ENCODE measurements at regions not wholly inside any gene's neighbourhood (a gene's known extent, or its start where the extent isn't known, plus 50 kb on each side); places are given as distances from the start of the nearest gene placed in this dataset.

DNA sequence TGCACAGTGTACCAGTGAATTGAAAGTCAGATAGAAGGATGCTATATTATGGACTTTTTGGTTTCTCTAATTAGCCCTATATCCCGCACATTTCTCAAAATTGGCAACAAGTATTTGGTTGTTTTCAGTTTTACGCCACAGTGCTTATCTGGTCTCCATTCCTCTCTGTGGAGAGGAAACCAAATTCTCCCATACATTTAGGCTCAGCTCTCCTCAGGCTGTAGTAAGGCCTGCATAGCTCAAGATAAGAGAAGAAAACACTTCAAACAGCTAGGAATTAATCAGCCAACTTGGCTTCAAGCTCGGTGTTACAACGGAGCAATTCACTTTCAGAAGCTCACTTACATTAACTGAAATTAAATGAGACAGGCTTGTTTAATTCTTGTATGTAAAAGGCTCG lies 263.2 kb downstream of the PDHA2 start:
- H3K9me3 Mint-ChIP-seq: peaks cover 10% of the 10 kb centered on the region
- no peak overlapping the region for H3K27ac Mint-ChIP-seq
- H3K4me1 Mint-ChIP-seq: no peaks in the 10 kb centered on the region
- no peak overlapping the region for H3K4me3 Mint-ChIP-seq
- H3K27me3 Mint-ChIP-seq: no peaks in the 10 kb centered on the region
- H3K36me3 Mint-ChIP-seq: no peaks in the 10 kb centered on the region

DNA sequence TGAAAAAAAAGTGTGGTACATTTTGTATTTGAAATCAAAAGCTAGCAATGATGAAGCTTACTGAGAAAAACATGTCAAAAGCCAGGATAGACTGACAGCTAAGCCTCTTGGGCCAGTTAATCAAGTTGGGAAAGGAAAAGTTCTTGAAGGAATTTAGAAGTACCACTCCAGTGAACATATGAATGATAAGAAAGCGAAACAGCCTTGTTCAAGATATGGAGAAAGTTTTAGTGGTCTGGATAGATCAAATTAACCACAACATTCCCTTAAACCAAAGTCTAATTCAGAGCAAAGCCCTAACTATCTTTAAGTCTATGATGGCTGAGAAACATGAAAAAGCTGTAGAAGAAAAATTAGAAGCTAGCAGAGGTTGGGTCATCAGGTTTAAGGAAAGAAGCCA lies 268.3 kb downstream of the PDHA2 start:
- no peak overlapping the region for H3K4me3 Mint-ChIP-seq
- H3K27me3 Mint-ChIP-seq: no peaks in the 10 kb centered on the region

DNA sequence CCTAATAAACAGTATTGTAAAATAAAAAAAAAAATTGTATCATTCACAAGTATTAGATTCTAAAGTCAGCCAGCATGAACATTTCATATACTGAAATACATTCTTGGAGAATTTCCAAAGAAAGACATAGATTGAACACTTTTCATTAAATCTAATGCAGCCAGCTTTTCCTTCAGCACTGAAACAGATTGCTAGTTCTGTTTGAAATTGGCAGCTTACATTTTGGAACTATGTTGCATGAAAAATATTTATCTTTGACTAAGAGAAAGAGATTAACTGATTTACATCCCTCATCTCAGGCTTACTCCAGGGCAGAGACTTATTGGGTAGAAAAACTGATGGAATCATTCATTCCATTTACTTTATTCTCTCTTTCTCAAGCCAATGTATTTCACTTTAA lies 272.7 kb downstream of the PDHA2 start:
- Mint-ChIP-seq H3K9me3 (peaks cover 13% of the 10 kb centered on the region), H3K4me3 (no peak overlapping the region), H3K27me3 (no peaks in the 10 kb centered on the region), H3K4me1 (no peaks in the 10 kb centered on the region), H3K36me3 (no peaks in the 10 kb centered on the region), H3K27ac (no peak overlapping the region)

More for the DNA sequence above, 268.3 kb downstream of the PDHA2 start:
- Mint-ChIP-seq H3K27ac (no peak overlapping the region), H3K4me1 (no peaks in the 10 kb centered on the region), H3K36me3 (no peaks in the 10 kb centered on the region), H3K9me3 (peaks cover 13% of the 10 kb centered on the region)

DNA sequence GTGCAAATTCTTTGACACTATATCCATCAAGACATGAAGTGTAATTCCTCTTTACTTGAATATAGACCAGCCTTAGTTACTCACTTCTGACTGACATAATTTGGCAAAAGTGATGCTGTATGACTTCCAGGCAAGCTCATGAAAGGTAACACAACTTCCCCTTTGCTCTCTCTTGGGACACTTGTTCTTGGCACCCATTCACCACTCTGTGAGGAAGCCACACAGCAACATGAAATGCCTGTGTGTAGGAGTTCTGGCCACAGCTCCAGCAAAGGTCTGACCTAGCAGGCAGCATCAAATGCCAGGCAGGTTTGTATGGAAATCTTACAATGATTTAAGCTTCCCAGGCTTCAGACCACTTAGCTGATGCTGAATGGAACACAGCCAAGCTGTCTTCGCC lies 280.3 kb downstream of the PDHA2 start:
- H3K4me3 Mint-ChIP-seq: no peak overlapping the region
- H3K9me3 Mint-ChIP-seq: no peaks in the 10 kb centered on the region
- H3K4me1 Mint-ChIP-seq: no peaks in the 10 kb centered on the region
- no peak overlapping the region for H3K27ac Mint-ChIP-seq
- no peaks in the 10 kb centered on the region for H3K27me3 Mint-ChIP-seq
- no peaks in the 10 kb centered on the region for H3K36me3 Mint-ChIP-seq

DNA sequence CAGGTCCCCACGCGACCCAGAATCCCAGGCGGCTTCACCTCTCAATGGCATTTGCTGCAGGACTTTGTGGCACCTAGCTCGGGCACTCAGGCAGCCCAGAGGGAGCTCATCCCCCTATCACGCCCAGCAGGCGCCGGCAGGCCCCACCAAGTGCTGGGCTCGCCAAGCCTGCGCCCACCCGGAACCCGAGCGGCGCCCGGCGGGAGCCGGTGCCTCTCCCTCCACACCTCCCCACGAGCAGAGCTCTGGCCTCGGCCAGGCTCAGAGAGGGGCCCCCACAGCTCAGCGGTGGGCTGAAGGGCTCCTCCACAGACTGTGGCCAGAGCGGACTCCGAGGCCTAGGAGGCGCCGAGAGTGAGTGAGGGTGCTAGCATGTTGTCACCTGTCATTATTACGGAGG lies 286.3 kb downstream of the PDHA2 start:
- no peaks in the 10 kb centered on the region for H3K4me1 Mint-ChIP-seq
- no peak overlapping the region for H3K27ac Mint-ChIP-seq
- no peak overlapping the region for H3K4me3 Mint-ChIP-seq
- H3K27me3 Mint-ChIP-seq: no peaks in the 10 kb centered on the region
- H3K9me3 Mint-ChIP-seq: no peaks in the 10 kb centered on the region
- no peaks in the 10 kb centered on the region for H3K36me3 Mint-ChIP-seq

DNA sequence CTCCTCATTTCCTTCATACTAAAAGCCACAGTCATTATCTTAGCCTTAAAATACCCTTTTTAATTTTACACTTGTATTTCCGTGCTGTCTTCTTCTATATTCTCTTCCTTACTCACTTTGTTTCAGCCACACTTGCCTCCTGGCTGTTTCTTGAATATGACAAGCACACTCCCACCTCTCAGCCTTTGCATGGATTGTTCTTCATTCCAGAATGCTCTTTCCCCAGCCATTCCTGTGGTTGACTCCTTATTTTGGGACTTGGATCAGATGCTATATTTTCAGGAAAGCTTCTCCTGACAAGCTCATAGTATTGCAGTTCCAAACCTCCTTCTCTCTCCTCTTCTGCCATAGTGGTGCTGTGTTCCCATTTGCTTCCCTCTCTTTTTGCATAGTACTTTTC lies 291.3 kb downstream of the PDHA2 start:
- H3K4me1 Mint-ChIP-seq: no peaks in the 10 kb centered on the region
- H3K4me3 Mint-ChIP-seq: no peak overlapping the region
- no peak overlapping the region for H3K27ac Mint-ChIP-seq
- H3K27me3 Mint-ChIP-seq: no peaks in the 10 kb centered on the region
- no peaks in the 10 kb centered on the region for H3K36me3 Mint-ChIP-seq
- H3K9me3 Mint-ChIP-seq: no peaks in the 10 kb centered on the region

DNA sequence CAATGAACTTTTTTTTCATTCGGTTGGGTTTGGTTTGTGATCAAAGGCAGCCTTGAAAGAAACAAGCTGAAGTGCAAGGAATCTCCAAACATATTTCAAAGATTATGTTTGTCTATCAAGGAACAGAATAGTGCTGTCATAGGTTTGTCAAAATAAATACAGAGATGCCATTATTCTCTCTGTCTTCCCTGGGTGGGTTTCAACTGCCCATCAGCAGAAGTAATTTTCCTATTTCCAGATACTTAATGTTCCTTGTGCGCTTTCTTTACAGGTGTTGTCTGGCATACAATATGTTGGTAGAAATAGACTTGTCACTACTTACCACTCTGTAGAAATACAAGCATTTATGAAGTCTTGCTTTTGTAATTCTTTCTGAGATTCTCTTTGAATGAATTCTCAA lies 294.9 kb downstream of the PDHA2 start:
- H3K36me3 Mint-ChIP-seq: no peaks in the 10 kb centered on the region
- H3K4me1 Mint-ChIP-seq: no peaks in the 10 kb centered on the region
- no peak overlapping the region for H3K4me3 Mint-ChIP-seq
- H3K27ac Mint-ChIP-seq: no peak overlapping the region
- H3K9me3 Mint-ChIP-seq: no peaks in the 10 kb centered on the region
- H3K27me3 Mint-ChIP-seq: no peaks in the 10 kb centered on the region

DNA sequence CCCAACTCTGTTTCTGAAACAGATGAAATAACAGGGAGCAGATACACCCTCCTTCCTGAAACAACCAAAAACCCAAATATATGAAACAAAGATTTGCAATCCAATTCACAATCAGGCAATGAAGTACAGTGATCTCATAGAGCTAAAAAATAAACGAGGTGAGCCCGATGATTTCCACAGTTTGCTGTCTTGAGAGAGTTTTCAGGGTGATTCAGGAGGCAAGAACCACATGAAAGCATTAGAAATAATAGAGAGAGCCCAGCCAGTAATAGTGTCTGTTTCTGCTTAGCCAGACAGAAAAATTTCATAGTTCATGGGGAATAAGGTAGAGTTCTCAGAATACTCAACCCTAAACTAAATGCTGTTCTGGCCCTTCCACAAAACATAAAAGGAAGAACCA lies 296.2 kb downstream of the PDHA2 start:
- Mint-ChIP-seq H3K4me1 (no peaks in the 10 kb centered on the region), H3K4me3 (no peak overlapping the region), H3K9me3 (no peaks in the 10 kb centered on the region), H3K27ac (no peak overlapping the region), H3K27me3 (no peaks in the 10 kb centered on the region), H3K36me3 (no peaks in the 10 kb centered on the region)

DNA sequence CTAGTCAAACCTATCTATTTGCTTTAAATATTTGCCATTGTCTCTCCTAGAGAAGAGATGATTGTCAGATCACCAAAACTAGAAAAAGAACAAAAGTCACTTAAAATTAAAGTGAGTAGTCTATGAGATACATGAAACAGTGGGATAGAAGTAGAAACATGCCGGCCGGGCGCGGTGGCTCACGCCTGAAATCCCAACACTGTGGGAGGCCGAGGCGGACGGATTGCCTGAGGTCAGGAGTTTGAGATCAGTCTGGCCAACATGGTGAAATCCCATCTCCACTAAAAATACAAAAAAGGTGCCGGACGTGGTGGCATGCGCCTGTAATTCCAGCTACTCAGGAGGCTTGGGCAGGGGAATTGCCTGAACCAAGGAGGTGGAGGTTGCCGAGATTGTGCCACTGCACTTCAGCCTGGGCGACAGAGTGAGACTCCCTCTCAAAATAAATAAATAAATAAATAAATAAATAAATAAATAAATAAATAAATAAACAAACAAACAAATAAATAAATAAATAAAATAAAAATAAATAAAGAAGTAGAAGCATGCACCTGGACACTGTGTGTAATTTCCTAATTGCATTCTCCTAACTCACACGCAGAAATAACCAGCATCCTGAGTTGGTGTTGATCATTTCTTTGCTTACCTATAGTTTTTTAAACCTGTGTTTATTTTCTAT lies 299.5 kb downstream of the PDHA2 start:
- Mint-ChIP-seq H3K27ac (no peak overlapping the region), H3K9me3 (no peaks in the 10 kb centered on the region), H3K4me1 (no peaks in the 10 kb centered on the region), H3K27me3 (no peaks in the 10 kb centered on the region), H3K36me3 (no peaks in the 10 kb centered on the region), H3K4me3 (no peak overlapping the region)

DNA sequence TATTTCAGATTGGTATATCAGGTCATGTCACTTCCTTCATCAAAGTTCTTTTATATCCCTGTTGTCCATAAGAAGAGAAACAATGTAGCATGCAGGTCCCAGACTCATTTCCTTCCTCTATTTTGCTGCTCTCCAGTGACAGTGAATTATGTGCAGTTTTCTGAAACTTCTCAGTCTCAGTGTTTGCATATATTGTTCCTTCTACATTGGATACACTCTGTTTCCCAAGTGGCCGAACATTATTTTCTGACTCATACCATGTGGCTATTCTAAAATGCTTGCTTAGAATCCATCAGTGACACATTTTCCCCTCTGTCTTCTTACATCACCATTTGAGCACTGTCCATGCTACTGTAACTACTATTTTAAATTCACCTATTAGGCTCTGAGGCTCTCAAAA lies 305.7 kb downstream of the PDHA2 start:
- H3K36me3 Mint-ChIP-seq: no peaks in the 10 kb centered on the region
- no peaks in the 10 kb centered on the region for H3K9me3 Mint-ChIP-seq
- H3K27ac Mint-ChIP-seq: no peak overlapping the region
- no peak overlapping the region for H3K4me3 Mint-ChIP-seq
- H3K27me3 Mint-ChIP-seq: no peaks in the 10 kb centered on the region
- H3K4me1 Mint-ChIP-seq: no peaks in the 10 kb centered on the region

DNA sequence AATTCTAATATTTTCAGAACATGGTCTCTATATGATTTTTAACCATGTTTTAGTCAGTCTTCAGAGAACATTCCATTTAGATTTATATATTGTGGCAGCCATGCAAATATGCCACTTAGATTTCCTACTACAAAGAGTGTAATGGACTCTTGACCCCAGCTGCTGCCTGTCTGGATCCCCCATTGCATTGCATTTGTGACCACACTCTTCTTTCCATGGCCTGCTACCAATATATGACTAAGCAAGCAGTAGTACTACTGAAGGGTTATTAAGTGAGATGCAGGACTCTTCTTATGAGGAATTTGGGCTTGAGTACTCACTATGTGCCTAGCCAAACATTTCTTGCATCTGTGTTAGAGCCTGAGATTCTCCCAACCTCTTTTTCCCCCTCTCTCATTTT lies 306.8 kb downstream of the PDHA2 start:
- Mint-ChIP-seq H3K9me3 (no peaks in the 10 kb centered on the region), H3K27ac (no peak overlapping the region), H3K27me3 (no peaks in the 10 kb centered on the region), H3K4me1 (no peaks in the 10 kb centered on the region), H3K4me3 (no peak overlapping the region), H3K36me3 (no peaks in the 10 kb centered on the region)

DNA sequence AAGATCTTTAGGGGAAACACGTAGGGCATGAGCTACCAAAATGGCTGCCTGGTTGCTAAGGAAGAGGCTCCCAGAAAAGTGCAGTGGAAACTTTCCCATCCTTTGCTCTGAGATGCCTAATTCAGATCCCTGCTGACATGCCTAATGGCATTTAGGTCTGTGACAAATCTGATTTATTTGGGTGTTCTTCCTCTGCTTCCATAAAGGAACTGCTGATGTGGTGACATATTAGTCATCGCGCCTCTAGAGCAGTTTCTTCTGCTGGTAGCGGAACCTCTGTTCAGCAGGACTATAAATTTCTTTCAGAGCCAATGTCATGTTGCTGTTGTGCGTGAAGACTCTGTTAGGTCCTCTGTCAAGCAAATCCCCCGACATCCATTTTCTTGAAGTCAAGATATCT lies 310.0 kb downstream of the PDHA2 start:
- Mint-ChIP-seq H3K4me3 (no peak overlapping the region), H3K9me3 (peaks cover 4% of the 10 kb centered on the region), H3K27ac (no peak overlapping the region), H3K4me1 (no peaks in the 10 kb centered on the region), H3K27me3 (no peaks in the 10 kb centered on the region), H3K36me3 (no peaks in the 10 kb centered on the region)

DNA sequence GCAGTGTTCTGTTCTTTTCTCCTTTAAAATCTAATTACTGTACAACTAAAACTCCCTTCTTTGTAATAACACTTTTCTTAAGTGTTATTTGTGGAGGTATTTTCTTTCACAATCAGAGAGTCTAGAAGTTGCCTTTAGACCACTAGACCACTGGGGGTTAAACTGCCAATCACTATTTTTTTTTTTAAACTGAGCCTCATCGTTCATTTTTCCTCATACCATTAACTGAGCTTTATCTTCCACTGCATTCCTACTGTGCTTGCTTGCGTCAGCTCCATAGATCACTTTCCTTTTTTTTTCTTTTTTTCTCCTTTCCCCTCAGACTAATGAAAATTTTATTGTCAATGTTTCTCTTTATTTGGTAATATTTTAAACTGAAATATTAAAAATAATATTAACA lies 310.6 kb downstream of the PDHA2 start:
- no peaks in the 10 kb centered on the region for H3K36me3 Mint-ChIP-seq
- no peak overlapping the region for H3K27ac Mint-ChIP-seq
- no peaks in the 10 kb centered on the region for H3K27me3 Mint-ChIP-seq
- H3K4me3 Mint-ChIP-seq: no peak overlapping the region
- H3K9me3 Mint-ChIP-seq: peaks cover 4% of the 10 kb centered on the region
- H3K4me1 Mint-ChIP-seq: no peaks in the 10 kb centered on the region

DNA sequence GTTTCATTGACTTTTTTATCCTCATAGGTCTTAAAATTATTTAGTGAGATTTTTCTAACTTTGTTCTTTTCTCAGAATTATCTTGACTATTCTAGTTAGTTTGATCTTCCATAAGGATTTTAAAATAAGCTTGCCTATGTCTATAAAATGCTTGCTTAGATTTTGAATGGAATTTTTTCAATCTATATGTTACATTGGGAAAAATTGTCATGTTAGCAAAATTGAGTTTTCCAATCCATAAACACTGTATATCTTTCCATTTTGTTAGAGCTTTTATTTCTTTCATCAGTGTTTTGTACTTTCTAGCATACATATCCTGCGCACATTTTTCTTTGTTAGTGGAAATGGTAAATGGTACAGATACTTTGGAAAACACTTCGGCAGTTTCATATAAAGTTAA lies 312.9 kb downstream of the PDHA2 start:
- no peak overlapping the region for H3K27ac Mint-ChIP-seq
- H3K27me3 Mint-ChIP-seq: no peaks in the 10 kb centered on the region
- no peak overlapping the region for H3K4me3 Mint-ChIP-seq
- no peaks in the 10 kb centered on the region for H3K36me3 Mint-ChIP-seq
- H3K4me1 Mint-ChIP-seq: no peaks in the 10 kb centered on the region
- peaks cover 4% of the 10 kb centered on the region for H3K9me3 Mint-ChIP-seq

DNA sequence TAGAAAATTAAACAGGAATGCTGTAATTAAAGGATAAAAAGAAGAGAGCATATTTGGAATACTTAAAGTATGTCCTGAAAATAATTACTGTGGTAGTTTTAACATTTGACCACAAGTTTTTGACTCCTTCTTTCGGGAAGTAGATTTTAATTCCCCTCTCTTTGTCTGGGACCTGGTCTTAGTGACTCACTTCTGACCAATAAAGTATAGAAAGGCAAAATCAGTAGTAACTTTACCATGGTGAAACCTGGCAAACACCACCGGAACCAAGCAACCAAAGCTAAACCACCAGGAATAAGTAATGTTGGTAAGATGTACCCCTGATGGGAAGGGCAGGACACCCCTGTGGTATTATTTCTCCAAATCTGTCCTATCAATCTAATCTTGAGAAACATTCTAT lies 314.8 kb downstream of the PDHA2 start:
- no peak overlapping the region for H3K27ac Mint-ChIP-seq
- H3K36me3 Mint-ChIP-seq: no peaks in the 10 kb centered on the region
- H3K4me1 Mint-ChIP-seq: no peaks in the 10 kb centered on the region
- H3K27me3 Mint-ChIP-seq: no peaks in the 10 kb centered on the region
- peaks cover 4% of the 10 kb centered on the region for H3K9me3 Mint-ChIP-seq
- no peak overlapping the region for H3K4me3 Mint-ChIP-seq

DNA sequence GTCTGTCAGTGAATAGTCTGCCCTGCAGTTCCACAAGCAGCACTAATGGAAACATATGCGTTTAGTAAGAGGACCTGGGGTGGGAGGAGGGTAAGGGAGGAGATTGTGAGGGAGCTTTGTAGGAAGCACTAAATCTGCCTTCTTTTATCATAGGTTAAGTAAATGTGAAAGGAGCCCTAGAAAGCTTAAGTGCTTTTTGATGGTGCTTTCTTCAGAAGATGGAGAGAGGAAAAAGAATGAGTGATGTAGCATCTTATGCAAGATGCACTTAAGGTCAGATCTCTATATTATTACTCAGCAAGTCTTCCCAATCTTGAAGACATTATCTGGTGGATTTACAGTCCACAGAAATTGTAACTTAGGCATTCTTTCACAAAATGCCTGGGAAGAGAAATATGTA lies 322.7 kb downstream of the PDHA2 start:
- H3K27me3 Mint-ChIP-seq: no peaks in the 10 kb centered on the region
- no peaks in the 10 kb centered on the region for H3K9me3 Mint-ChIP-seq
- no peaks in the 10 kb centered on the region for H3K36me3 Mint-ChIP-seq
- H3K4me1 Mint-ChIP-seq: no peaks in the 10 kb centered on the region
- H3K27ac Mint-ChIP-seq: no peak overlapping the region
- no peak overlapping the region for H3K4me3 Mint-ChIP-seq

DNA sequence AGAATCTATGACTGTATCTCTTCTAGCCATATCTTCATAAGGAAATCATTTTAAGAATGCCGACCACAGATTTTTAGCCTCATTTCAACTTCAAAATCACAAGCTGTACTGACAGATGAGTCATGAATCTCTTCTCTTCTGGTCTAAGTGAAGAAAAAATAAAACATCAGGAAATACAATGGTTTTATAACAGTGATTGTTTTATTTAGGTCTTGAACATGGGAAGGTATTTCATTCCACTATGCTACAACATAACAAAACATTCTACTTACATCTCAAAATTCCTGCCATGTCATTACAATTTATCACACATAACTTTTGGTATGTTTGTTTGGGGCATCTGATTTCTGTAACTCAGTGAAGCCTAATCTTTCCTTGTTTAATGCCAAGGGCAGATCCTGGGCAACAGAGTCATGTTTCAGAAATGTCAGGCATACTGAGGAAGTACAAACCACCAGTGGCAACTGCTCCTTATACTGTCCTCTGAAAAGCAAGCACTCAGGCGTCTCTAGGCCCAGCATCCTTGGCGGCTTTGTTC lies 325.0 kb downstream of the PDHA2 start:
- H3K4me1 Mint-ChIP-seq: no peaks in the 10 kb centered on the region
- no peak overlapping the region for H3K4me3 Mint-ChIP-seq
- H3K36me3 Mint-ChIP-seq: no peaks in the 10 kb centered on the region
- H3K9me3 Mint-ChIP-seq: no peaks in the 10 kb centered on the region
- H3K27ac Mint-ChIP-seq: no peak overlapping the region
- H3K27me3 Mint-ChIP-seq: no peaks in the 10 kb centered on the region
